ENCODE measurements at regions not wholly inside any gene's neighbourhood (a gene's known extent, or its start where the extent isn't known, plus 50 kb on each side); places are given as distances from the start of the nearest gene placed in this dataset.

GRCh38 chr3:26437678-26438077 lies 184.9 kb upstream of the LRRC3B start:
- Histone ChIP-seq H3K4me3 (no peak overlapping the region), H3K27me3 (no peaks in the 10 kb centered on the region), H3K4me1 (peaks cover 0 to 3% (median 0%) of the 10 kb centered on the region in 4 donors), H3K36me3 (no peaks in the 10 kb centered on the region), H3K27ac (no peak overlapping the region), H3K9me3 (no peaks in the 10 kb centered on the region)
- intact Hi-C loops (cut with DNase I; ENCODE audit: low total_unique reads) = no loop called here
- no peak for TF ChIP-seq POLR2A (IDR thresholded peaks at IDR 0.05)
- TF ChIP-seq CTCF (IDR thresholded peaks at IDR 0.05) = no peak
- WGBS, 5 donors = 78 to 90% (median 88%) methylated on average over 4 of the region's 4 CpGs
- DNase-seq = no peak

- Histone ChIP-seq H3K4me3 (no peak overlapping the region), H3K9me3 (no peaks in the 10 kb centered on the region), H3K27ac (no peak overlapping the region), H3K4me1 (peaks cover 0 to 3% (median 0%) of the 10 kb centered on the region in 4 donors), H3K36me3 (no peaks in the 10 kb centered on the region), H3K27me3 (no peaks in the 10 kb centered on the region)
- peak in 1 of 2 donors; percentile 23 for DNase-seq
- TF ChIP-seq CTCF (IDR thresholded peaks at IDR 0.05) (no peak), EP300 (IDR thresholded peaks at IDR 0.05) (no peak), POLR2AphosphoS5 (IDR thresholded peaks at IDR 0.05) (no peak), POLR2A (IDR thresholded peaks at IDR 0.05) (no peak)
- 59 to 88% (median 76%) methylated on average over 4 of the region's 4 CpGs for WGBS, 5 donors
- intact Hi-C loops (cut with DNase I; ENCODE audit: low total_unique reads) = no loop called here
Observed at GRCh38 chr3:26438325-26438940, 184.1 kb upstream of the LRRC3B start.

- WGBS, 5 donors = 53 to 68% (median 59%) methylated on average over 6 of the region's 6 CpGs
Observed at GRCh38 chr3:26438981-26439884, 183.3 kb upstream of the LRRC3B start.

GRCh38 chr3:26449996-26450395 lies 172.6 kb upstream of the LRRC3B start:
- H3K27ac ChIP-seq = no peak overlapping the region
- H3K4me3 ChIP-seq = no peak overlapping the region
- no peaks in the 10 kb centered on the region for H3K36me3 ChIP-seq
- 45 to 58% (median 53%) methylated on average over 3 of the region's 3 CpGs for WGBS, 5 donors
- TF ChIP-seq CTCF (IDR thresholded peaks at IDR 0.05) = no peak
- TF ChIP-seq POLR2A (IDR thresholded peaks at IDR 0.05) = no peak
- no peak for TF ChIP-seq POLR2AphosphoS5 (IDR thresholded peaks at IDR 0.05)
- TF ChIP-seq EP300 (IDR thresholded peaks at IDR 0.05) = no peak
- intact Hi-C loops (cut with DNase I; ENCODE audit: low total_unique reads) = no loop called here
- no peaks in the 10 kb centered on the region for H3K4me1 ChIP-seq
- H3K9me3 ChIP-seq = no peaks in the 10 kb centered on the region
- H3K27me3 ChIP-seq = no peaks in the 10 kb centered on the region
- no peak for DNase-seq

More at GRCh38 chr3:26438981-26439884, 183.3 kb upstream of the LRRC3B start:
- intact Hi-C loops (cut with DNase I; ENCODE audit: low total_unique reads) = no loop called here
- TF ChIP-seq POLR2A (IDR thresholded peaks at IDR 0.05) (no peak), POLR2AphosphoS5 (IDR thresholded peaks at IDR 0.05) (no peak), EP300 (IDR thresholded peaks at IDR 0.05) (no peak), CTCF (IDR thresholded peaks at IDR 0.05) (no peak)
- no peak for DNase-seq
- Histone ChIP-seq H3K36me3 (no peaks in the 10 kb centered on the region), H3K4me3 (no peak overlapping the region), H3K27ac (no peak overlapping the region), H3K4me1 (peaks cover 0 to 3% (median 0%) of the 10 kb centered on the region in 4 donors), H3K27me3 (no peaks in the 10 kb centered on the region), H3K9me3 (no peaks in the 10 kb centered on the region)

Data from stomach (tissue), 8 donors.